ENCODE measurements at regions not wholly inside any gene's neighbourhood (a gene's known extent, or its start where the extent isn't known, plus 50 kb on each side); places are given as distances from the start of the nearest gene placed in this dataset.

GRCh38 chr7:18268571-18268970 lies 227.0 kb upstream of the HDAC9 start:
- no peaks in the 10 kb centered on the region for H3K9me1 ChIP-seq (ENCODE audit: insufficient read depth, low read length)
- H2BK15ac ChIP-seq (ENCODE audit: low read depth, low read length) = no peak overlapping the region
- H3K4me1 ChIP-seq (ENCODE audit: control insufficient read depth, insufficient read depth, low read length) = no peaks in the 10 kb centered on the region
- H4K20me1 ChIP-seq (ENCODE audit: insufficient read depth, low read length) = no peaks in the 10 kb centered on the region
- no peak overlapping the region for H2AK5ac ChIP-seq (ENCODE audit: low read depth, low read length)
- intact Hi-C loops (cut with micrococcal nuclease) (loop anchor here (5.0 kb wide), 1 partner anchor 46 kb away; no protein-coding TSS in a partner anchor), dilution Hi-C loops (cut with HindIII; ENCODE audit: low sequenced_read_pairs, unreplicated experiment) (no loop called here), in situ Hi-C loops (cut with MboI; ENCODE audit: low sequenced_read_pairs) (no loop called here)
- no peak overlapping the region for H2BK5ac ChIP-seq (ENCODE audit: low read depth, low read length, poor library complexity, severe bottlenecking)
- no peaks in the 10 kb centered on the region; the same call in none of the 2 replicates for H3K27me3 ChIP-seq (ENCODE audit: control insufficient read depth, insufficient read depth, low read length)
- ATAC-seq (ENCODE audit: low read depth) (no peak), DNase-seq (no peak)
- no peak overlapping the region for H2BK120ac ChIP-seq (ENCODE audit: low read depth, low read length)
- H2AFZ ChIP-seq (replicated peaks; ENCODE audit: low read length, poor library complexity) = no peak overlapping the region
- no peaks in the 10 kb centered on the region for H3K9me3 ChIP-seq (ENCODE audit: control insufficient read depth, insufficient read depth, low read length)
- H3K4me2 ChIP-seq (ENCODE audit: low read depth, low read length) = no peak overlapping the region
- H3K14ac ChIP-seq (replicated peaks; ENCODE audit: low read depth, low read length) = no peak overlapping the region
- no peak overlapping the region for H3K27ac ChIP-seq (ENCODE audit: insufficient read depth, low read length)
- no peak overlapping the region for H3K18ac ChIP-seq (ENCODE audit: low read depth, low read length)
- TF ChIP-seq RCOR1 (IDR thresholded peaks at IDR 0.05; ENCODE audit: insufficient replicate concordance, low read length) (no peak), MXI1 (IDR thresholded peaks at IDR 0.05; ENCODE audit: borderline replicate concordance, low read depth, low read length) (no peak), CHD1 (IDR thresholded peaks at IDR 0.05; ENCODE audit: low read depth, low read length) (no peak), RAD21 (IDR thresholded peaks at IDR 0.05; ENCODE audit: low read length) (no peak), MAZ (IDR thresholded peaks at IDR 0.05; ENCODE audit: borderline replicate concordance, low read depth, low read length) (no peak), BHLHE40 (IDR thresholded peaks at IDR 0.05; ENCODE audit: low read depth, low read length) (no peak)
- no peak overlapping the region for H4K91ac ChIP-seq (ENCODE audit: insufficient read depth, low read depth, low read length)
- H3K36me3 ChIP-seq (ENCODE audit: control insufficient read depth, insufficient read depth, low read length) = no peaks in the 10 kb centered on the region
- BruUV-seq (replicated peaks) = no TSS peak
- H4K8ac ChIP-seq (ENCODE audit: low read depth in 2 of 2, low read length in 2 of 2) = no peak overlapping the region
- H3K79me1 ChIP-seq (ENCODE audit: low read depth in 1 of 2, low read length in 2 of 2) = no peaks in the 10 kb centered on the region
- H3K9ac ChIP-seq (ENCODE audit: low read depth, low read length) = no peak overlapping the region
- POLR2A ChIA-PET (ENCODE audit: unreplicated experiment) = no interaction called here
- H2AK9ac ChIP-seq (replicated peaks; ENCODE audit: low read depth, low read length, poor library complexity) = no peak overlapping the region
- no peak overlapping the region for H3K4ac ChIP-seq (ENCODE audit: low read depth, low read length)
- H3K56ac ChIP-seq (ENCODE audit: extremely low read depth, insufficient read depth, low read length) = no peak overlapping the region
- H3K4me3 ChIP-seq (ENCODE audit: insufficient read depth, low read depth, low read length) = no peak overlapping the region
- no peak overlapping the region for H2BK20ac ChIP-seq (ENCODE audit: low read depth, low read length)
- H3K23ac ChIP-seq (ENCODE audit: low read depth, low read length) = no peak overlapping the region
- CTCF ChIA-PET = no interaction called here
- no peak overlapping the region for H4K5ac ChIP-seq (ENCODE audit: low read depth, low read length)

Measured in IMR-90 (cell line).